ENCODE measurements at regions not wholly inside any gene's neighbourhood (a gene's known extent, or its start where the extent isn't known, plus 50 kb on each side); places are given as distances from the start of the nearest gene placed in this dataset.

GRCh38 chr14:71187633-71188356 is 280.5 kb downstream of the PCNX1 start:
- intact Hi-C loops (cut with DNase I; ENCODE audit: low total_unique reads) (no loop called here), in situ Hi-C loops (cut with MboI; ENCODE audit: low pct_ligation_motif_present in 1 of 4, low pct_unique_long_range_greater_than_20kb in 1 of 4, low sequenced_read_pairs in 3 of 4) (no loop called here)
- no peak for TF ChIP-seq CTCF (IDR thresholded peaks at IDR 0.05)
- TF ChIP-seq POLR2AphosphoS5 (IDR thresholded peaks at IDR 0.05), result no peak
- TF ChIP-seq EP300 (IDR thresholded peaks at IDR 0.05; ENCODE audit: low read depth), result no peak
- TF ChIP-seq POLR2A (IDR thresholded peaks at IDR 0.05), result no peak
- DNase-seq, result no peak
- no peaks in the 10 kb centered on the region for H3K36me3 ChIP-seq
- peaks cover 0 to 8% (median 2%) of the 10 kb centered on the region in 4 donors for H3K4me1 ChIP-seq
- no peaks in the 10 kb centered on the region for H3K27me3 ChIP-seq
- no peak overlapping the region for H3K27ac ChIP-seq
- H3K9me3 ChIP-seq, result no peaks in the 10 kb centered on the region
- WGBS, 2 donors (ENCODE audit: low coverage in 1 of 2), result 60% methylated on average over 4 to 11 of the region's 11 CpGs
- no peak overlapping the region for H3K4me3 ChIP-seq

- DNase-seq, result no peak
- in situ Hi-C loops (cut with MboI; ENCODE audit: low pct_ligation_motif_present in 1 of 4, low pct_unique_long_range_greater_than_20kb in 1 of 4, low sequenced_read_pairs in 3 of 4) (no loop called here), intact Hi-C loops (cut with DNase I; ENCODE audit: low total_unique reads) (no loop called here)
- no peaks in the 10 kb centered on the region for H3K36me3 ChIP-seq
- no peak overlapping the region for H3K27ac ChIP-seq
- WGBS, 2 donors (ENCODE audit: low coverage in 1 of 2), result 75 to 86% methylated on average over 4 to 5 of the region's 5 CpGs
- H3K27me3 ChIP-seq, result no peaks in the 10 kb centered on the region
- no peak overlapping the region for H3K4me3 ChIP-seq
- H3K4me1 ChIP-seq, result peaks cover 0 to 8% (median 2%) of the 10 kb centered on the region in 4 donors
- TF ChIP-seq EP300 (IDR thresholded peaks at IDR 0.05; ENCODE audit: low read depth) (no peak), POLR2A (IDR thresholded peaks at IDR 0.05) (no peak), POLR2AphosphoS5 (IDR thresholded peaks at IDR 0.05) (no peak), CTCF (IDR thresholded peaks at IDR 0.05) (no peak)
- no peaks in the 10 kb centered on the region for H3K9me3 ChIP-seq
These were observed 283.6 kb downstream of the PCNX1 start for GRCh38 chr14:71190770-71191374.

DNA sequence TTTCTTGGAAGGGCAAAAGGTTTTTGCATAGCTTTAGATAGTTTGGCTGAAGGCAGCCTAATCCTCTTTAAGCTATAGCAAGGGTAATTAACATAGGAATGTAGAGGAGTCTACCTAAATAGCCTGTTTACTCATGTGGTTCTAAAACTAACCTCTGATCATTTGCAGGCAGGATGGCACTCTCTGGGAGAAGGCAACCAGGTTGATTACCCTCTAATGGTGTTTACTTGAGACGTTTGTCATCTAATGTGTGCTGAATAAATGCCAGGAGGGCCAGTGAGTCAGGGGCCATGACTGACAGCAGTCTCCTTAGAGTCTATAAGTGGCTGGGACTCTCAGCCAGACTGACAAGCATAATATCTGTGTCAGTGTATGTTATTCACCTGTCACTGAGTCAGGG is 286.4 kb downstream of the PCNX1 start:
- Histone ChIP-seq H3K36me3 (no peaks in the 10 kb centered on the region), H3K27me3 (no peaks in the 10 kb centered on the region), H3K9me3 (no peaks in the 10 kb centered on the region), H3K4me3 (no peak overlapping the region), H3K27ac (no peak overlapping the region), H3K4me1 (no peaks in the 10 kb centered on the region)
- 20% methylated on average over 1 of the region's 1 CpG; no CpG with 5 or more reads in 1 of the 2 donors for WGBS, 2 donors (ENCODE audit: low coverage in 1 of 2)
- intact Hi-C loops (cut with DNase I; ENCODE audit: low total_unique reads) (no loop called here), in situ Hi-C loops (cut with MboI; ENCODE audit: low pct_ligation_motif_present in 1 of 4, low pct_unique_long_range_greater_than_20kb in 1 of 4, low sequenced_read_pairs in 3 of 4) (no loop called here)
- TF ChIP-seq POLR2A (IDR thresholded peaks at IDR 0.05), result no peak
- TF ChIP-seq POLR2AphosphoS5 (IDR thresholded peaks at IDR 0.05), result no peak
- TF ChIP-seq CTCF (IDR thresholded peaks at IDR 0.05), result no peak
- no peak for TF ChIP-seq EP300 (IDR thresholded peaks at IDR 0.05; ENCODE audit: low read depth)
- DNase-seq, result no peak

GRCh38 chr14:71194251-71194650 is 287.0 kb downstream of the PCNX1 start:
- DNase-seq, result no peak
- no peak overlapping the region for H3K4me3 ChIP-seq
- H3K27me3 ChIP-seq, result no peaks in the 10 kb centered on the region
- H3K4me1 ChIP-seq, result no peaks in the 10 kb centered on the region
- 65% methylated on average over 1 of the region's 1 CpG; no CpG with 5 or more reads in 1 of the 2 donors for WGBS, 2 donors (ENCODE audit: low coverage in 1 of 2)
- in situ Hi-C loops (cut with MboI; ENCODE audit: low pct_ligation_motif_present in 1 of 4, low pct_unique_long_range_greater_than_20kb in 1 of 4, low sequenced_read_pairs in 3 of 4) (no loop called here), intact Hi-C loops (cut with DNase I; ENCODE audit: low total_unique reads) (no loop called here)
- H3K36me3 ChIP-seq, result no peaks in the 10 kb centered on the region
- no peak overlapping the region for H3K27ac ChIP-seq
- no peaks in the 10 kb centered on the region for H3K9me3 ChIP-seq
- no peak for TF ChIP-seq CTCF (IDR thresholded peaks at IDR 0.05)
- no peak for TF ChIP-seq POLR2A (IDR thresholded peaks at IDR 0.05)
- no peak for TF ChIP-seq POLR2AphosphoS5 (IDR thresholded peaks at IDR 0.05)
- TF ChIP-seq EP300 (IDR thresholded peaks at IDR 0.05; ENCODE audit: low read depth), result no peak

Data from transverse colon (tissue), 4 donors.